ENCODE measurements at regions not wholly inside any gene's neighbourhood (a gene's known extent, or its start where the extent isn't known, plus 50 kb on each side); places are given as distances from the start of the nearest gene placed in this dataset.

DNA sequence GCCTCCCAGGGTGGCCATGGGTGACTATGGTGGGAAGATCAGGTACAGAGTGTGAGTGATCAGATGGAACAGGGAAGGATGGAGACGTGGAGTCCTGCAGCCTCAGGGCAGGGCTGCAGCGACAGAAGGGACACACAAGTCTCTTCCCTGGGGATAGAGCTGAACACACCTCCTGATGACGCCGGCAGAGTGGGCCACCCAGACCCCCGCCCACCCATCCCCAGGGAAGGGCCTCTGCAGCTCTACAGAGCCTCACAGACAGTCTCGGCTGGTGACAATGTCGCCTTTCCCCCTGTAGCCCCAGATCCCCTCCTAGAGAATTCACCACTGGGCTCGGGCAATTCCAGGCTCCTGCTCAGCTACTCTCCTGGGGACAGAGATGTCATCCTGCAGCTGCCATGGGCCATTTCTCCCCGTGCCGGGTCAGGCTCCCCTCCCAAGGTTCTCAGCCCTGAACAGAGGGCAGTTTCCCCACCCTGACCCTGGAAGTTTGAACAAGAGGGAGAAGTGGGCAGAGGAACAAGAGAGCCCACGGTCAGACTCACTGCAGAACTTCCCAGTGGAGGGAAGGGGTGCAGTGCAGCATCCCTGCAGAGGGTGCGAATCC is 115.7 kb downstream of the NCOR2 start:
- no peak overlapping the region for H3K4me3 ChIP-seq (ENCODE audit: low read length)
- H3K27ac ChIP-seq (ENCODE audit: low read depth, low read length), result no peak overlapping the region
- no CpG with 5 or more reads among the region's 12 CpGs for WGBS (ENCODE audit: extremely low coverage, insufficient coverage, low lambda C conversion rate)

GRCh38 chr12:124451016-124451415 is 116.4 kb downstream of the NCOR2 start:
- Histone ChIP-seq H3K4me2 (ENCODE audit: low read length) (no peak overlapping the region), H3K18ac (ENCODE audit: low read length) (no peak overlapping the region), H2BK120ac (ENCODE audit: low read depth, low read length) (no peak overlapping the region), H2AK5ac (ENCODE audit: low read length) (no peak overlapping the region), H3K4me1 (ENCODE audit: control insufficient read depth, low read depth, low read length) (no peaks in the 10 kb centered on the region), H3K23ac (ENCODE audit: low read length) (no peak overlapping the region), H3K27ac (ENCODE audit: low read depth, low read length) (no peak overlapping the region), H3K56ac (ENCODE audit: low read length) (no peak overlapping the region), H4K5ac (ENCODE audit: low read length) (no peak overlapping the region), H3K4me3 (ENCODE audit: low read length) (no peak overlapping the region), H3K79me1 (ENCODE audit: low read length) (peaks cover 2% of the 10 kb centered on the region), H2BK15ac (replicated peaks; ENCODE audit: low read depth) (no peak overlapping the region), H3K27me3 (ENCODE audit: insufficient read depth, low read length, poor library complexity) (no peaks in the 10 kb centered on the region), H3K79me2 (ENCODE audit: control insufficient read depth, insufficient read depth, low read length) (no peaks in the 10 kb centered on the region), H3K4ac (ENCODE audit: low read depth, low read length) (no peak overlapping the region), H3K36me3 (ENCODE audit: control insufficient read depth, insufficient read depth, low read length) (no peaks in the 10 kb centered on the region), H4K8ac (ENCODE audit: low read depth, low read length) (no peak overlapping the region), H2BK5ac (ENCODE audit: low read length) (no peak overlapping the region), H3K9ac (ENCODE audit: low read length) (no peak overlapping the region)
- DNase-seq, result no peak
- whole genome bisulfite sequencing (ENCODE audit: extremely low coverage, insufficient coverage, low lambda C conversion rate), result no CpG with 5 or more reads among the region's 11 CpGs

More for the DNA sequence above, 115.7 kb downstream of the NCOR2 start:
- DNase-seq, result no peak
- no peak overlapping the region for H2BK5ac ChIP-seq (ENCODE audit: low read length)
- H3K4ac ChIP-seq (ENCODE audit: low read depth, low read length), result no peak overlapping the region
- H3K27me3 ChIP-seq (ENCODE audit: insufficient read depth, low read length, poor library complexity), result no peaks in the 10 kb centered on the region
- H3K79me1 ChIP-seq (ENCODE audit: low read length), result peaks cover 2% of the 10 kb centered on the region
- H3K36me3 ChIP-seq (ENCODE audit: control insufficient read depth, insufficient read depth, low read length), result peaks cover 3% of the 10 kb centered on the region
- H2BK15ac ChIP-seq (replicated peaks; ENCODE audit: low read depth), result no peak overlapping the region
- H3K56ac ChIP-seq (ENCODE audit: low read length), result no peak overlapping the region
- H4K8ac ChIP-seq (ENCODE audit: low read depth, low read length), result no peak overlapping the region
- no peak overlapping the region for H3K18ac ChIP-seq (ENCODE audit: low read length)
- no peaks in the 10 kb centered on the region for H3K4me1 ChIP-seq (ENCODE audit: control insufficient read depth, low read depth, low read length)
- no peak overlapping the region for H2BK120ac ChIP-seq (ENCODE audit: low read depth, low read length)
- no peak overlapping the region for H3K9ac ChIP-seq (ENCODE audit: low read length)
- H4K5ac ChIP-seq (ENCODE audit: low read length), result no peak overlapping the region
- no peak overlapping the region for H2AK5ac ChIP-seq (ENCODE audit: low read length)
- no peak overlapping the region for H3K23ac ChIP-seq (ENCODE audit: low read length)
- no peak overlapping the region for H3K4me2 ChIP-seq (ENCODE audit: low read length)
- H3K79me2 ChIP-seq (ENCODE audit: control insufficient read depth, insufficient read depth, low read length), result no peaks in the 10 kb centered on the region

GRCh38 chr12:124450376-124450750 is 117.0 kb downstream of the NCOR2 start:
- Histone ChIP-seq H2AK5ac (ENCODE audit: low read length) (no peak overlapping the region), H2BK5ac (ENCODE audit: low read length) (no peak overlapping the region), H3K18ac (ENCODE audit: low read length) (no peak overlapping the region), H3K79me1 (ENCODE audit: low read length) (peaks cover 2% of the 10 kb centered on the region), H3K36me3 (ENCODE audit: control insufficient read depth, insufficient read depth, low read length) (no peaks in the 10 kb centered on the region), H3K4me2 (ENCODE audit: low read length) (no peak overlapping the region), H3K9ac (ENCODE audit: low read length) (no peak overlapping the region), H3K4ac (ENCODE audit: low read depth, low read length) (no peak overlapping the region), H4K8ac (ENCODE audit: low read depth, low read length) (no peak overlapping the region), H2BK120ac (ENCODE audit: low read depth, low read length) (no peak overlapping the region), H3K23ac (ENCODE audit: low read length) (no peak overlapping the region), H3K4me1 (ENCODE audit: control insufficient read depth, low read depth, low read length) (no peaks in the 10 kb centered on the region), H3K79me2 (ENCODE audit: control insufficient read depth, insufficient read depth, low read length) (no peaks in the 10 kb centered on the region), H2BK15ac (replicated peaks; ENCODE audit: low read depth) (no peak overlapping the region), H3K27me3 (ENCODE audit: insufficient read depth, low read length, poor library complexity) (no peaks in the 10 kb centered on the region), H3K27ac (ENCODE audit: low read depth, low read length) (no peak overlapping the region), H3K56ac (ENCODE audit: low read length) (no peak overlapping the region), H3K4me3 (ENCODE audit: low read length) (no peak overlapping the region), H4K5ac (ENCODE audit: low read length) (no peak overlapping the region)
- no CpG with 5 or more reads among the region's 15 CpGs for WGBS (ENCODE audit: extremely low coverage, insufficient coverage, low lambda C conversion rate)
- no peak for DNase-seq

- no CpG with 5 or more reads among the region's 25 CpGs for WGBS (ENCODE audit: extremely low coverage, insufficient coverage, low lambda C conversion rate)
- no peak overlapping the region for H3K56ac ChIP-seq (ENCODE audit: low read length)
- H2AK5ac ChIP-seq (ENCODE audit: low read length), result no peak overlapping the region
- no peak overlapping the region for H2BK5ac ChIP-seq (ENCODE audit: low read length)
- no peak overlapping the region for H2BK15ac ChIP-seq (replicated peaks; ENCODE audit: low read depth)
- no peak overlapping the region for H3K18ac ChIP-seq (ENCODE audit: low read length)
- no peak overlapping the region for H3K23ac ChIP-seq (ENCODE audit: low read length)
- H3K4me3 ChIP-seq (ENCODE audit: low read length), result no peak overlapping the region
- H3K79me2 ChIP-seq (ENCODE audit: control insufficient read depth, insufficient read depth, low read length), result no peaks in the 10 kb centered on the region
- no peak overlapping the region for H3K4ac ChIP-seq (ENCODE audit: low read depth, low read length)
- H3K4me2 ChIP-seq (ENCODE audit: low read length), result no peak overlapping the region
- no peak overlapping the region for H3K9ac ChIP-seq (ENCODE audit: low read length)
- H2BK120ac ChIP-seq (ENCODE audit: low read depth, low read length), result no peak overlapping the region
- no peak overlapping the region for H3K27ac ChIP-seq (ENCODE audit: low read depth, low read length)
- H3K4me1 ChIP-seq (ENCODE audit: control insufficient read depth, low read depth, low read length), result no peaks in the 10 kb centered on the region
- DNase-seq, result no peak
- no peaks in the 10 kb centered on the region for H3K27me3 ChIP-seq (ENCODE audit: insufficient read depth, low read length, poor library complexity)
- H4K8ac ChIP-seq (ENCODE audit: low read depth, low read length), result no peak overlapping the region
- H3K36me3 ChIP-seq (ENCODE audit: control insufficient read depth, insufficient read depth, low read length), result no peaks in the 10 kb centered on the region
- H3K79me1 ChIP-seq (ENCODE audit: low read length), result peaks cover 2% of the 10 kb centered on the region
- H4K5ac ChIP-seq (ENCODE audit: low read length), result no peak overlapping the region
Measured at GRCh38 chr12:124449623-124450375, 117.6 kb downstream of the NCOR2 start.

DNA sequence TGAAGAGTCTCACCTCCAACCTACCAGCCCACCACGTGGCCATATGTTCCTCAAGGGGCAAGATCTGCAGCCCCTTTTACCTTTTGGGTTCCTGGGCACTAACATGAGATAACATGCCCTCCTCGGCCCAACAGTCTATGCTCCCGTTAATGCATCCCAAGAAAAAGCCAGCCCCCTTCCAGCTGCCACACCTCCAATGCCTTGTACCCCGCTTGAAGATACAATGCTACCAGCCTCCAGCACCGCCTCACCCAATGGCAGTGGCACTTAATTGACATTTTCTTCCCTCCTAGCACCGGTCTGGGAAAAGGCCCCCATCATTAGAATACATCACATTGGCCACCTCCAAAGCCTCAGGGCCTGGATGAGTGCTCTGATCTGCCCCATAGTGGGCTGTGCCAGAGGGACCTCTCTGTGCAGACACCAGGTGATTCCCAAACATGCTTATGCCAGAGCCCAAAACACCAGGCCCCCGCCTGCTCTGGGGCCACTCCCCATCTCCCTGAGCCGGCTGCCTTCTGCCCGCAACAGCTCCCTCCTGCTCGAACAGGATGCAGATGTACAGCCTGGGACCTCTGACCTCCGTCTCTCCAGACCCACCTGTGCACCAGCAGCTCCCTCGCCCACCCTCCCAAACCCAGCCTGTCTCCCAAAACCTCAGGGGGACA is 118.3 kb downstream of the NCOR2 start:
- no peak overlapping the region for H3K27ac ChIP-seq (ENCODE audit: low read depth, low read length)
- no peak overlapping the region for H4K8ac ChIP-seq (ENCODE audit: low read depth, low read length)
- H3K27me3 ChIP-seq (ENCODE audit: insufficient read depth, low read length, poor library complexity), result no peaks in the 10 kb centered on the region
- H3K9ac ChIP-seq (ENCODE audit: low read length), result no peak overlapping the region
- H3K4me3 ChIP-seq (ENCODE audit: low read length), result no peak overlapping the region
- no peak overlapping the region for H3K4me2 ChIP-seq (ENCODE audit: low read length)
- no peak overlapping the region for H2BK5ac ChIP-seq (ENCODE audit: low read length)
- WGBS (ENCODE audit: extremely low coverage, insufficient coverage, low lambda C conversion rate), result no CpG with 5 or more reads among the region's 12 CpGs
- peaks cover 3% of the 10 kb centered on the region for H3K79me1 ChIP-seq (ENCODE audit: low read length)
- no peak overlapping the region for H3K18ac ChIP-seq (ENCODE audit: low read length)
- H3K4ac ChIP-seq (ENCODE audit: low read depth, low read length), result no peak overlapping the region
- no peaks in the 10 kb centered on the region for H3K36me3 ChIP-seq (ENCODE audit: control insufficient read depth, insufficient read depth, low read length)
- no peaks in the 10 kb centered on the region for H3K79me2 ChIP-seq (ENCODE audit: control insufficient read depth, insufficient read depth, low read length)
- no peak overlapping the region for H4K5ac ChIP-seq (ENCODE audit: low read length)
- no peak overlapping the region for H2AK5ac ChIP-seq (ENCODE audit: low read length)
- H2BK120ac ChIP-seq (ENCODE audit: low read depth, low read length), result no peak overlapping the region
- no peak for DNase-seq
- H3K4me1 ChIP-seq (ENCODE audit: control insufficient read depth, low read depth, low read length), result no peaks in the 10 kb centered on the region
- H2BK15ac ChIP-seq (replicated peaks; ENCODE audit: low read depth), result no peak overlapping the region
- H3K23ac ChIP-seq (ENCODE audit: low read length), result no peak overlapping the region
- no peak overlapping the region for H3K56ac ChIP-seq (ENCODE audit: low read length)

Data from mesendoderm (in vitro differentiated cells).